Activated CD4-positive, alpha-beta T cell treated with anti-CD3 and anti-CD28 coated beads, Interleukin-2, amount 10 ng/mL, durations not matched to agents 24 days and 14 days (primary cell): ENCODE measurements at regions not wholly inside any gene's neighbourhood (a gene's known extent, or its start where the extent isn't known, plus 50 kb on each side); places are given as distances from the start of the nearest gene placed in this dataset.
A peak's percentile ranks its signal among the peaks of the same experiment; 100 is the strongest.
"Not testable (repeated sequence)": the region's sequence is repeated elsewhere in the genome, so short reads cannot be mapped to it uniquely, and the experiment has no call there.

ENCODE experiments used
- DNase-seq: peaks from one replicate; pipeline ENCODE4 v3.0.0; 2022
- H3K27ac Mint-ChIP-seq: one replicate; pipeline ENCODE4 v1.8.0; 2022; ENCODE audit warnings: mild to moderate bottlenecking, mixed read lengths
- H3K27me3 Mint-ChIP-seq: one replicate; pipeline ENCODE4 v1.8.0; 2022; ENCODE audit warnings: mixed read lengths
- H3K36me3 Mint-ChIP-seq: one replicate; pipeline ENCODE4 v1.8.0; 2022; ENCODE audit warnings: low read depth, mild to moderate bottlenecking, mixed read lengths
- H3K4me1 Mint-ChIP-seq: one replicate; pipeline ENCODE4 v1.8.0; 2021; ENCODE audit warnings: mixed read lengths
- H3K4me3 Mint-ChIP-seq: one replicate; pipeline ENCODE4 v1.8.0; 2022; ENCODE audit warnings: mild to moderate bottlenecking, moderate library complexity, mixed read lengths
- H3K9me3 Mint-ChIP-seq: one replicate; pipeline ENCODE4 v1.8.0; 2021; ENCODE audit warnings: mixed read lengths
- intact Hi-C: fragments of 100-400 bp; cut with micrococcal nuclease; formaldehyde crosslinking; loops from one replicate; pipeline ENCODE4 v1.15.1; 2023

DNA sequence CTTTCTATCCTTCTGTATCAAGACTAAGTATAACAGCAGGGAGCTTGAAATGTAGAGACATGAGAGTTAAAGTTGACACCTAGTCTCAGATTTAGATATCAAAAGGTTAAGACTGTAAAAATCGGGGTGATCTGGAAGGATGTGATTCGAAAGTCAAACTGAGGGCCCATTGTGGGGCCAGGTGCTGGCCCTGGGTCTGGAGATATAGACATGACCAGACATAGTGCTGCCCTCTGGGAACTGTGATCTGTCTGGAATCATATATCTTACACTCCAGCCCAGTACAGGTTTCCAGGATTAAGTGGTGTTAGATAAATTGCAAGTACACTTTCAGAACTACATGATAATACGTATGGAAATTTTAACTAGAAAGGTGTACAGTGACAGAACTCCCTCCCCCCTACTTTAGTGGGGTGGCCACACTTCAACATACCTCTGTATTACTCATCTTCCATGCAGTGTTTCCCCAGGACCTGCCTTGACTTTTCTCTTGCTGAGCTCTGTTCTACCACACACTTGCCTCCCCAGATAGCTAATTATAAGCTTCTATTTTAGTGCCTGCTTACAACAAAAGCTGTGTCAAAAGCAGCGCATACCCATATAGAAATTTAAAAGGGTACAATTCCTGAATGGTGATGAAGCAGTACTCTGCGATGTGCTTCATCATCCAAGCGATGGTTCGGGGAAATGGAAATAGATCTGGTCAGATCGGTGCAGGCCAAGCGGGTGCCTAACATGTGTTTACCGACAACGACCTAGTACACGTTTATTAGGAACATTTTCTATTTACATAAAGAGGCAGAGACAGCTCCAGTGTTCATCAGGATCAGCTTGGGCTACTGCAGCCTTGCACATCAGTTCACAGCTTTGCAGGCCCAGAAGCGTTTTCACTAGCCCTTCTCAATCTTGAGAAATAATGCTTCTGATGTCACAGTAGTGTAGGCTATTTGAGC, 68.7 kb downstream of the ARF6 start:
- Mint-ChIP-seq H3K9me3 (peaks cover 3% of the 10 kb centered on the region), H3K4me1 (peaks cover 45% of the 10 kb centered on the region), H3K36me3 (peaks cover 4% of the 10 kb centered on the region), H3K4me3 (peak overlapping the region; percentile 22), H3K27ac (peak overlapping the region; percentile 83), H3K27me3 (no peaks in the 10 kb centered on the region)
- DNase-seq = no peak
- intact Hi-C loops = loop anchor here (1.0 to 5.0 kb wide), 7 partner anchors 10 to 77 kb away; no protein-coding TSS in a partner anchor

DNA sequence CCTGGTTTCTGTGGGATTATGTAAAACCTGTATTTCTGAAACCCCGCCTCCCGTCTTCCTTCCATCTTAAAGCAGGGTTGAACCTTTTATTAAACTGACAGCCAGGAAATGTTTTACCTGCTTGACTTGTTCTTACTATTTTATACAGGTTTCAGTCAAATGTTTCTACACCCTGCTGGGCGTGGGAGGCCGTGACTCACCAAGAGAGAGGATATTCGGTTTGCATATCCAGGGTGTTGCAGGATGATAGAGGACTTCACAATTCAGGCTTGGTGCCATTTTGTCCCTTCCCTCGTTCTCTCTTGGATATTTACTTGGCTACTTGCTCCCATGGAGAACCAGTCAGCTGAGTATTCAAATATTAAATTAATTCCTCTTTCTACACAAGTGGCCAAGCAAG, 69.7 kb downstream of the ARF6 start:
- peaks cover 3% of the 10 kb centered on the region for H3K9me3 Mint-ChIP-seq
- peak; percentile 70 for DNase-seq
- no peaks in the 10 kb centered on the region for H3K27me3 Mint-ChIP-seq
- H3K4me1 Mint-ChIP-seq = peaks cover 49% of the 10 kb centered on the region
- intact Hi-C loops = loop anchor here (1.0 to 5.0 kb wide), 4 partner anchors 9 to 63 kb away; no protein-coding TSS in a partner anchor
- H3K27ac Mint-ChIP-seq = peak overlapping the region; percentile 81
- peaks cover 4% of the 10 kb centered on the region for H3K36me3 Mint-ChIP-seq
- H3K4me3 Mint-ChIP-seq = peak overlapping the region; percentile 50

DNA sequence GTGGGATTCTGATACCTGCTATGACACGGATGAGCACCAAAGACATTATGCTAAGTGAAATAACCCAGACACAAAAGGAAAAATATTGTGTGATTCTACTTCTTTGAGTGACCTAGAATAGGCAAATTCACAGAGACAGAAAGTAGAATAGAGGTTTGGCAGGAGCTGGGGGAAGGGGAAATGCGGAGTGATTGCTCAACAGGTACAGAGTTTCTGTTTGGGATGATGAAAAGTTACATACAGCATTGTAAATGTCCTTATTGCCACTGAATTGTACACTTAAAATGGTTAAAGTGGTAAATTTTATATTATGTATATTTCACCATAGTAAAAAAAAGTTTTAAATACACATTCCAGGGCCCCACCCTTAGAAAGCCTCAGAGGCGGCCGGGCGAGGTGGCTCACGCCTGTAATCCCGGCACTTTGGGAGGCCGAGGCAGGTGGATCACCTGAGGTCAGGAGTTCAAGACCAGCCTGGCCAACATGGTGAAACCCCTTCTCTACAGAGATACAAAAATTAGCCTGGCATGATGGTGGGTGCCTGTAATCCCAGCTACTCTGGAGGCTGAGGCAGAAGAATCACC, 72.3 kb downstream of the ARF6 start:
- H3K4me1 Mint-ChIP-seq = peaks cover 51% of the 10 kb centered on the region
- intact Hi-C loops, H3K27me3 Mint-ChIP-seq, H3K27ac Mint-ChIP-seq, H3K36me3 Mint-ChIP-seq, H3K9me3 Mint-ChIP-seq, H3K4me3 Mint-ChIP-seq, DNase-seq: not testable (repeated sequence)

DNA sequence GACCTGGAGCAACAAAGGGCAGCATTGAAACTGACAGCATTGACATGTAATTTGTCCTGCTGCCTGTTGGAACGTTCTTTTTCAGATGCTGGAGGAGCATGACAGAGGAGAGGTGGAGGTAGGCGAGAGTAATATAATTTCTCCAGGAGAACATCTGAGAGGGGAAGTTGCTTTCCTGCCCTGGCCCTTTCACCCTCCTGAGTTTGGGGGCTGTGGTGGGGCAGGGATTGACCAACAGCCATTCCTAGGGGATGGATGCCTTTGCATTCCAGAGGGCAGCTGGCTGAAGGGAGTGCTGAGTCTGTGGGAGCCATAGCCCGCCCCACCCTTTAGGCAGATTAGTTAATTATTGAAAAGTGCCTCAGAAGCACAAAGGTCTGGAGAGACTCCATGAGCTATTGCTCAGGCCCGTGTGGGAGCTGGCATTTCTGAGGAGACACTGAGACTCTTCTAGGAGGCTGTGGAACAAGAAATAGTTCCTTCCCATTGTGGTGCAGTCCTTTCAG, 73.5 kb downstream of the ARF6 start:
- no peaks in the 10 kb centered on the region for H3K27me3 Mint-ChIP-seq
- H3K4me1 Mint-ChIP-seq = peaks cover 56% of the 10 kb centered on the region
- peaks cover 4% of the 10 kb centered on the region for H3K36me3 Mint-ChIP-seq
- H3K4me3 Mint-ChIP-seq = no peak overlapping the region
- intact Hi-C loops = no loop called here
- no peak for DNase-seq
- H3K27ac Mint-ChIP-seq = no peak overlapping the region
- H3K9me3 Mint-ChIP-seq = peaks cover 3% of the 10 kb centered on the region

DNA sequence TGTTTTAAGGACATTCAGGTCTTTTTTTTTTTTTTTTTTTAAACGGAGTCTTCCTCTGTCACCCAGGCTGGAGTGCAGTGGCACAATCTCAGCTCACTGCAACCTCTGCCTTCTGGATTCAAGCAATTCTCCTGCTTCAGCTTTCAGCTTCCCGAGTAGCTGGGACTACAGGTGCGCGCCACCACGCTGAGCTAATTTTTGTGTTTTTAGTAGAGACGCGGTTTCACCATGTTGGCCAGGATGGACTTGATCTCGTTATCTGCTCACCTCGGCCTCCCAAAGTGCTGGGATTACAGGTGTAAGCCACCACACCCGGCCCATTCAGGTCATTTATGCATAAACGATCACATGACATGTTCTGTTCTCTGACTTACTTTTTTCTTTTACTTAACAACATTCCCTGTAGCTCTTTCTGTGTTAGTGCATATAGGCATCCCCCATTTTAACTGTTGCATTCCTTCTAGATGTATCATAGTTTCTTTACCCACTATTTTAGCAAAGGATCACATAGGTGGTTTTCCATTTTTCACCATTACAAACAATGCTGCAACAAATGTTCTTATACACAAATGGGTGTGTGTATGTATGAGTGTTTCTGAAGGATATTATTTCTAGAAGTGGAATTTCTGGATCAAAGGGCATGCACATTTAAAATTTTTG, 74.2 kb downstream of the ARF6 start:
- H3K27ac Mint-ChIP-seq = no peak overlapping the region
- H3K4me1 Mint-ChIP-seq = peaks cover 56% of the 10 kb centered on the region

DNA sequence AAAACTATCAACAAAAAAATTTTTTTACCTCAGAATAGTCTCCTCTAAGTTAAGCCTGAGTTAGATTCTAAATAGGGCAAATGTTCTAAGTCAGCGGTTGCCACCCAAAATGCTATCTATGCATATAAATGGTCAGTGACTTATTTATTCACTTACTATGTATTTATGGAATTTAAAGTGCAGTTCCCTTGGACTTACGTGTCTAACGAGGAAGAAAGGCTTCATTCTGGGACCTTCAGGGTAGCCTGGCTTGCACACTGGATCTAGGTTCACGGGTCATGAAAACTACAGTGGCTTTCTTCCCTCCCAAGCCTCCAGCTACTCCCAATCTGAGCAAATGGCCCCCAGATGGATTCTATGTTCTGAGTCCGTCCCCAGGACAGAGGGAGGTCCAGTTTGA, 77.1 kb downstream of the ARF6 start:
- Mint-ChIP-seq H3K4me1 (peaks cover 55% of the 10 kb centered on the region), H3K4me3 (peak overlapping the region; percentile 82), H3K9me3 (no peaks in the 10 kb centered on the region), H3K27me3 (no peaks in the 10 kb centered on the region), H3K36me3 (no peaks in the 10 kb centered on the region), H3K27ac (peak overlapping the region; percentile 99)
- no peak for DNase-seq
- intact Hi-C loops = loop anchor here (2.0 kb wide), 2 partner anchors 23 to 113 kb away; no protein-coding TSS in a partner anchor

More for the DNA sequence above, 74.2 kb downstream of the ARF6 start:
- Mint-ChIP-seq H3K9me3 (peaks cover 3% of the 10 kb centered on the region), H3K4me3 (no peak overlapping the region), H3K27me3 (no peaks in the 10 kb centered on the region), H3K36me3 (peaks cover 4% of the 10 kb centered on the region)
- no peak for DNase-seq
- intact Hi-C loops = no loop called here

DNA sequence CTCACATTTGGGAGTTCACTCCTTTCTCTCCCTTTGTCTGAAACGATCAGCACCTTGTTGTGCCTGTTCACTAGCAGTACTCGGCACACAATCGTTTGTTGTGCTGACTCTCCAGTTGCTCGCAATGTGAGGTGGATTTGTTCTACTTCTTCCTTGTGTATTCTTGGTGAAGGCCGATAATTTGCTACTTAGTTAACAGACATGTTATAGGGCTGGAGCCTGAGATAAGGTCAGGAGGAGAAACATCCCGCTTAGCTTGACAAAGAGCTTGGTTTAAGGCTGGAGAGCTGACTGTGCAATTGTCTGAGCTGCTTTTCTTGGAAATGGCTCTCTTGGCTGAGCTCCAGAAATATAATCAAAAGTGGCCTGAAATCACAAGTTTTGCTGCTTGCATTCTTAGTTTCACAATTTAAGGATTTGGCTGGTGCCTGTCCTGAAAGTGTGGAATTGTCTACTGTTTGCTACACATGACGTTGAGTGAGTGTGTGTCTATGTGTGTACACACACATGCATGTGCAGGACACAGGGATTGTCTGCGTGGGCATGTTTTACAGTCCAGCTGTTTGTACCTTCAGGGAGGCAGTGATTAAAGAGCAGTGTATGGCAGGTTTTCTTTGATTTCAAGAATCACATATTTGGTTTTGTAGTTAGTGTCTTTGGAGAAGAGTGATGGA, 77.7 kb downstream of the ARF6 start:
- no peaks in the 10 kb centered on the region for H3K27me3 Mint-ChIP-seq
- no peaks in the 10 kb centered on the region for H3K9me3 Mint-ChIP-seq
- peak overlapping the region; percentile 82 for H3K4me3 Mint-ChIP-seq
- peaks cover 60% of the 10 kb centered on the region for H3K4me1 Mint-ChIP-seq
- H3K36me3 Mint-ChIP-seq = no peaks in the 10 kb centered on the region
- DNase-seq = peak; percentile 75
- H3K27ac Mint-ChIP-seq = peak overlapping the region; percentile 99
- intact Hi-C loops = loop anchor here (1.0 to 2.0 kb wide), 7 partner anchors 8 to 112 kb away; no protein-coding TSS in a partner anchor

DNA sequence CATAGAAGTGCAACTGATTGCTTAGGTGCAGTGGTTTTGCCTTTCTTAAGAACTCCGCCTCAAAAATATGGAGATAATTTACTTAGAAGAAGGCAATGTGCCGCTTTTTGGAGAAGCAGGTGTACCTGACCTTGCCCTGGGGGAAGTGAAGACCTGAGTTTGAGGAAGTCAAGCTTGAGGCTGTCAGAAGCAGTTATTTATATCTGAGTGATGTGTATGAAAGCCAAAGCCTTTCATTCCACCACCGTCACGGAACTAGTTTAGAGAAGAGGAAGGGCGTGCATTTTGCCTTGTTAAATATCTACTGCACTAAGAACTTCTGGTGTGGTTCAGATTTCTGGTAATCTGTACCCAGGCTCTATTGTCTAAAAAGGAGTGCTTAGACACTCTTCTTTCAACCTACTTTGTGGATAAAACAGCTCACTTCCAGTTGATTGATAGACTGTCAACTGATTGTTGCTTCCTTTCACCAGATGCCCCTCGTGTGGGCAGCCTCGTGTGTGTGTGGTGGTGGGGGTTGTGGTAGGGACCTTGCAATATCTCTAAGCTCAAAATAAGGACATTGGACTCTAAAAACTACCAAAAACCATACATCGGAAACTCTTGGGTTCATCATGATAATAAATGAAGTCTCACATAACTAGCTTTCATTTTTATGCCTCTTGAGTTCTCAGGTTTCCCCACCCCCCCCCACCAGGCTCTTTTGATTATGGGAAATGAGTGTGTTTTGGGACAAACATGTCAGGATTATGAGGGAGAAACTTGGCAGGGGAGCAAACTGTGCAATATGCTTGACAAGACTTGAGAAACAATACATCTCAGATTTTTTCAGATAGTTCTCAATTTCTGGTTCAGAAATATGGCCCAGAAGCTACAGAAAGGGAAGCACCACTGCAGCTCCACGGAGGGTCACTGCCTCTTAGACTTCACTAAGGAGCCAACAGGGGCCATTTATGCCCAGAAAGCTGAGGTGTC, 78.6 kb downstream of the ARF6 start:
- peak overlapping the region; percentile 82 for H3K4me3 Mint-ChIP-seq
- peaks cover 58% of the 10 kb centered on the region for H3K4me1 Mint-ChIP-seq
- H3K27ac Mint-ChIP-seq = peak overlapping the region; percentile 99
- H3K36me3 Mint-ChIP-seq = no peaks in the 10 kb centered on the region
- DNase-seq = peak; percentile 88
- intact Hi-C loops = loop anchor here (1.0 to 2.0 kb wide), 7 partner anchors 9 to 111 kb away; no protein-coding TSS in a partner anchor
- H3K27me3 Mint-ChIP-seq = no peaks in the 10 kb centered on the region
- H3K9me3 Mint-ChIP-seq = no peaks in the 10 kb centered on the region

DNA sequence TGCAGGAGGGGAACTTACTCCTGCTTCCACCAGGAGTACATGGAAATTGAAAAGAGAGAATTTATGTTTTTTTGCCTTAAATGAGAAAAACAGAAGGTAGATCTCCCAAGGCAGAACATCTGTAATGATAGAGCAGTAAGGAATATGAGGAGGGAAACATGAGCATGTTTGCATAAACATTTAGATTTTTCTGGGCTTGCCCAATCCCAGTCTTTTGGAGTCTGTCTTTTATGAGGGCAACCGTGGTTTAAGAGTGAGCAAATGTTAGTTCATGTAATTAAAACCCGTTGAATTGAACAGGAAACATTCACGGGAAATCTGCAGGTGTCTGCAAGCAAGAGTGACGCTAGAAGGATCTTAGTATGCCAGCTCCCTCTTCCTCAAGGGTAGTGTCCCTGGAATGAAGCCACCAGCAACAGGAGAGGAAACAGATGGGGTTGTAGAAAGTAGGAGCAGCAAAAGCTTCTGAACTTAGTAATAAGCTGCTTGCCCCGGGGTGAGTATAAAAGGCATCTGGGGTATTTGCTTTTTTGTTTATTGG, 79.3 kb downstream of the ARF6 start:
- H3K9me3 Mint-ChIP-seq = no peaks in the 10 kb centered on the region
- intact Hi-C loops = no loop called here
- peak overlapping the region; percentile 82 for H3K4me3 Mint-ChIP-seq
- no peaks in the 10 kb centered on the region for H3K27me3 Mint-ChIP-seq
- peaks cover 61% of the 10 kb centered on the region for H3K4me1 Mint-ChIP-seq
- DNase-seq = peak; percentile 73
- H3K27ac Mint-ChIP-seq = peak overlapping the region; percentile 99
- H3K36me3 Mint-ChIP-seq = peaks cover 2% of the 10 kb centered on the region

DNA sequence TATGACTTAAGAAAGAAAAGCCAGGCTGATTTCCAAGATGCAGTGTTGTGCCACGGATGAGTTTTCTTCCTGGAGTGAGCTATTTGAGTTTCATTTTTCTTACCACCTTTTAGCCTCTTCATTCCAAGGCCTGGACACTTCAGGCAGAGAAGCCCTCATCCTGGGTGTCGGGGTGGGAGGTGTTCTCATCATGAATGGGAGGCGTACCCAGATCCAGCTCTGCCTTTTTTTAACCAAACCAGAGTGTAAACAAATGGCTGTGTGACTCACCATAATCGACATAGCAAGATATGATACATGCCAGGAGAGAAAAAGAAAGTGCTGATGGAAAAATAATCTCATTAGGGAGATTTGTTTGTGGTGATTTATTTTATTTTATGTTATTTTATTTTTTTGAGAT, 79.9 kb downstream of the ARF6 start:
- Mint-ChIP-seq H3K9me3 (no peaks in the 10 kb centered on the region), H3K27me3 (no peaks in the 10 kb centered on the region), H3K4me1 (peaks cover 66% of the 10 kb centered on the region), H3K36me3 (peaks cover 2% of the 10 kb centered on the region), H3K4me3 (peak overlapping the region; percentile 82), H3K27ac (peak overlapping the region; percentile 99)
- intact Hi-C loops = loop anchor here (1.0 kb wide), 1 partner anchor 11 kb away; no protein-coding TSS in a partner anchor
- DNase-seq = peak; percentile 85

DNA sequence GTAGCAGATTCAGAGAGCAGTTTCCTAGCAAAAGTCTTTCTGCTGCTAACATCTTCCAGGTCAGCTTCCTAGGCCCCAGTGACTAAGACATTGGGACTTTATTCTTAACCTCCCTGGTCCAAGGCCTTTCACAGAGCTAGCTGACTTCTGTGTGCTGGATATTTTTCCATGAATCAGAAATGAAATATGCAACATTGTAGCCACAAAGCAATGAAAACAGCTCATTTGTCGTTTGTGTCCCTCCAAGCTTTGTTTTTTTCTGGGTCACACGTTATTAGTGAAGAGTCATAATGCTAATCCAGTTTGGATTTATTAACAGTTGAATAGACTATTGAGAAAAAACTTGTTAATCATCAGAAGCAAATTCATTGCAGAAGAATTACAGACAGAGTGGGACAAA, 82.4 kb downstream of the ARF6 start:
- Mint-ChIP-seq H3K9me3 (peaks cover 3% of the 10 kb centered on the region), H3K4me3 (no peak overlapping the region), H3K36me3 (peaks cover 2% of the 10 kb centered on the region), H3K27me3 (no peaks in the 10 kb centered on the region), H3K4me1 (peaks cover 77% of the 10 kb centered on the region), H3K27ac (peak overlapping the region; percentile 65)
- no peak for DNase-seq
- intact Hi-C loops = no loop called here

DNA sequence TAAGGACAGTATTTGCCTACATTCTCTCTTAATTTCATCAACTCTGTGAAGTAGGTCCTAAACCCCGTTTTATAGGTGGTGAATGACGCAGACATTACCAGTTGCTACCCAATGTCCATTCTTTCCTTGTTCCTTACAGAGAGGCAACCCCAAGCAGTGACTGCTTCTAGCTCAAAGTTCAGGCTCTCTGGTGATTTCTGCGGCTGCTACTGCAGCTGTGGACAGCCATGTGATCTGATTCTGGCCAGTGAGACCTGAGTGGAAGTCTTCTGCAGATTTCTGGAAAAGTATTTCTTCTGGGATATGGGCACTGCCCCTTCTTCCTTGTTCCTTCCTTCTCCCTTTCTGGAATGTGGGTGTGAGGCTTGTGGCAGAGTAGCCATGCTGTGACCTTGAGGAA, 82.9 kb downstream of the ARF6 start:
- intact Hi-C loops = loop anchor here (2.0 kb wide), 1 partner anchor 13 kb away; no protein-coding TSS in a partner anchor
- Mint-ChIP-seq H3K9me3 (peaks cover 3% of the 10 kb centered on the region), H3K27me3 (no peaks in the 10 kb centered on the region), H3K27ac (no peak overlapping the region), H3K4me1 (peaks cover 77% of the 10 kb centered on the region), H3K4me3 (no peak overlapping the region), H3K36me3 (peaks cover 2% of the 10 kb centered on the region)
- no peak for DNase-seq
